Spleen (tissue), 11 donors: ENCODE measurements at regions not wholly inside any gene's neighbourhood (a gene's known extent, or its start where the extent isn't known, plus 50 kb on each side); places are given as distances from the start of the nearest gene placed in this dataset.

Experiments
- DNase-seq: peaks from one replicate; pipeline ENCODE4 v3.0.0-alpha.2; 2020
- H3K27ac ChIP-seq, 8 donors: fragments of 200-600 bp; sonication (generic) in 7 of 8; 1 replicate in 4 of 8; 2 replicates in 4 of 8; pipeline versions ENCODE4 v1.5.0 to v1.8.0; 2016 to 2021; ENCODE audit warnings: inconsistent platforms in 4 of 8, mild to moderate bottlenecking in 4 of 8, moderate library complexity in 1 of 8
- H3K27me3 ChIP-seq, 7 donors: fragments of 200-600 bp; sonication (generic) in 6 of 7; replicated peaks in 1 of 7; 1 replicate in 4 of 7; 2 replicates in 3 of 7; pipeline versions ENCODE4 v1.5.0 to v1.8.0; 2016 to 2021; ENCODE audit warnings: inconsistent platforms in 3 of 7, mild to moderate bottlenecking in 1 of 7
- H3K36me3 ChIP-seq, 6 donors: fragments of 200-600 bp; sonication (generic) in 5 of 6; 1 replicate in 4 of 6; 2 replicates in 2 of 6; pipeline versions ENCODE4 v1.5.0 to v1.8.0; 2016 to 2021; ENCODE audit warnings: inconsistent platforms in 2 of 6
- H3K4me1 ChIP-seq, 6 donors: fragments of 200-600 bp; sonication (generic) in 5 of 6; 1 replicate in 3 of 6; 2 replicates in 3 of 6; pipeline versions ENCODE4 v1.5.0 to v1.8.0; 2016 to 2021; ENCODE audit warnings: inconsistent platforms in 3 of 6
- H3K4me3 ChIP-seq, 8 donors: fragments of 200-600 bp; sonication (generic) in 7 of 8; 1 replicate in 4 of 8; 2 replicates in 4 of 8; pipeline versions ENCODE4 v1.5.0 to v1.8.0; 2016 to 2021; ENCODE audit warnings: inconsistent platforms in 4 of 8, mild to moderate bottlenecking in 4 of 8, moderate library complexity in 2 of 8
- H3K9me3 ChIP-seq, 8 donors: fragments of 200-600 bp; sonication (generic) in 7 of 8; 1 replicate in 4 of 8; 2 replicates in 4 of 8; pipeline versions ENCODE4 v1.5.0 to v1.8.0; 2016 to 2021; ENCODE audit warnings: inconsistent platforms in 4 of 8
- CTCF ChIP-seq, 11 experiments: fragments of 200-600 bp in 7 of 11; fragments of 450-650 bp in 4 of 11; sonication (generic) in 4 of 11; IDR thresholded peaks in 8 of 11; conservative IDR thresholded peaks in 3 of 11; 1 replicate in 7 of 11; 2 replicates in 4 of 11; pipeline versions ENCODE4 v1.4.0 to v1.8.0; 2016 to 2021; ENCODE audit warnings: antibody characterized with exemption in 11 of 11, inconsistent platforms in 4 of 11, mild to moderate bottlenecking in 1 of 11
- POLR2A ChIP-seq, 3 donors: fragments of 450-650 bp; IDR thresholded peaks; one replicate each; pipeline ENCODE4 v1.5.1; 2017; ENCODE audit warnings: antibody characterized with exemption in 3 of 3, mild to moderate bottlenecking in 1 of 3
- POLR2AphosphoS5 ChIP-seq, 3 donors: sonication (generic); formaldehyde crosslinking; IDR thresholded peaks; one replicate each; pipeline ENCODE4 v1.5.1; 2017; ENCODE audit warnings: antibody characterized with exemption in 3 of 3
- WGBS, 5 donors: extraction: QIAGEN DNeasy Blood & Tissue Kit in 3 of 5; methylation state at CpG; one replicate each; pipeline versions ENCODE4 v1.1.5 to v1.1.7; 2013 to 2018; 5-methylcytosine and 5-hydroxymethylcytosine counted together
- intact Hi-C: fragments of 100-400 bp; cut with DNase I; formaldehyde crosslinking; loops from one replicate; pipeline ENCODE4 v1.15.0; 2023; ENCODE audit warnings: low total_unique reads
- donor health status: healthy with polysubstance abuse.
- donor health status: DM: no; HTN: no; CAD: no; lungs with moderate emphysema.
- donor health status: DM: no; HTN: no; CAD: no.
- donor health status: Bipolar disorder and iron deficiency.
- donor health status: healthy.
- donor health status: DM: no; HTN: no; CAD: no.
- donor health status: DM: yes; HTN: yes; CAD: no.

- Histone ChIP-seq H3K9me3 (no peaks in the 10 kb centered on the region), H3K27ac (no peak overlapping the region), H3K27me3 (peaks cover 0 to 5% (median 0%) of the 10 kb centered on the region in 7 donors), H3K4me3 (no peak overlapping the region), H3K36me3 (no peaks in the 10 kb centered on the region), H3K4me1 (no peaks in the 10 kb centered on the region)
- no peak for DNase-seq
- no peak for TF ChIP-seq CTCF (IDR thresholded peaks at IDR 0.05 in 8 of 11, conservative IDR thresholded peaks at IDR 0.05 in 3 of 11)
- TF ChIP-seq POLR2AphosphoS5 (IDR thresholded peaks at IDR 0.05): no peak
- no peak for TF ChIP-seq POLR2A (IDR thresholded peaks at IDR 0.05)
- intact Hi-C loops: no loop called here
- 76 to 93% (median 89%) methylated on average over 3 of the region's 3 CpGs for WGBS, 5 donors
Measured at GRCh38 chr10:80787952-80788351, 250.2 kb downstream of the SH2D4B start.

GRCh38 chr10:80794994-80795393, 257.3 kb downstream of the SH2D4B start:
- Histone ChIP-seq H3K27me3 (peaks cover 0 to 6% (median 0%) of the 10 kb centered on the region in 7 donors), H3K4me3 (no peak overlapping the region), H3K9me3 (no peaks in the 10 kb centered on the region), H3K4me1 (no peaks in the 10 kb centered on the region), H3K36me3 (no peaks in the 10 kb centered on the region), H3K27ac (no peak overlapping the region)
- intact Hi-C loops: no loop called here
- TF ChIP-seq POLR2AphosphoS5 (IDR thresholded peaks at IDR 0.05): no peak
- no peak for TF ChIP-seq CTCF (IDR thresholded peaks at IDR 0.05 in 8 of 11, conservative IDR thresholded peaks at IDR 0.05 in 3 of 11)
- TF ChIP-seq POLR2A (IDR thresholded peaks at IDR 0.05): no peak
- 83 to 89% (median 84%) methylated on average over 3 of the region's 3 CpGs for WGBS, 5 donors
- no peak for DNase-seq

GRCh38 chr10:80805343-80806020, 267.8 kb downstream of the SH2D4B start:
- Histone ChIP-seq H3K27me3 (no peaks in the 10 kb centered on the region), H3K4me3 (no peak overlapping the region), H3K36me3 (no peaks in the 10 kb centered on the region), H3K4me1 (no peaks in the 10 kb centered on the region), H3K27ac (no peak overlapping the region), H3K9me3 (peaks cover 0 to 26% (median 10%) of the 10 kb centered on the region in 8 donors)
- WGBS, 5 donors: 53 to 79% (median 70%) methylated on average over 2 of the region's 2 CpGs
- intact Hi-C loops: no loop called here
- DNase-seq: no peak
- no peak for TF ChIP-seq POLR2AphosphoS5 (IDR thresholded peaks at IDR 0.05)

GRCh38 chr10:80814147-80814652, 276.5 kb downstream of the SH2D4B start:
- H3K4me1 ChIP-seq: no peaks in the 10 kb centered on the region
- 87 to 100% (median 95%) methylated on average over 15 to 21 of the region's 21 CpGs for WGBS, 5 donors
- H3K36me3 ChIP-seq: no peaks in the 10 kb centered on the region
- no peak overlapping the region for H3K4me3 ChIP-seq
- intact Hi-C loops: no loop called here
- no peak for DNase-seq
- peaks cover 0 to 30% (median 5%) of the 10 kb centered on the region in 8 donors for H3K9me3 ChIP-seq
- no peaks in the 10 kb centered on the region for H3K27me3 ChIP-seq
- H3K27ac ChIP-seq: no peak overlapping the region
- TF ChIP-seq POLR2AphosphoS5 (IDR thresholded peaks at IDR 0.05) (no peak), POLR2A (IDR thresholded peaks at IDR 0.05) (no peak), CTCF (IDR thresholded peaks at IDR 0.05 in 8 of 11, conservative IDR thresholded peaks at IDR 0.05 in 3 of 11) (no peak)
